ENCODE measurements at regions not wholly inside any gene's neighbourhood (a gene's known extent, or its start where the extent isn't known, plus 50 kb on each side); places are given as distances from the start of the nearest gene placed in this dataset.

DNA sequence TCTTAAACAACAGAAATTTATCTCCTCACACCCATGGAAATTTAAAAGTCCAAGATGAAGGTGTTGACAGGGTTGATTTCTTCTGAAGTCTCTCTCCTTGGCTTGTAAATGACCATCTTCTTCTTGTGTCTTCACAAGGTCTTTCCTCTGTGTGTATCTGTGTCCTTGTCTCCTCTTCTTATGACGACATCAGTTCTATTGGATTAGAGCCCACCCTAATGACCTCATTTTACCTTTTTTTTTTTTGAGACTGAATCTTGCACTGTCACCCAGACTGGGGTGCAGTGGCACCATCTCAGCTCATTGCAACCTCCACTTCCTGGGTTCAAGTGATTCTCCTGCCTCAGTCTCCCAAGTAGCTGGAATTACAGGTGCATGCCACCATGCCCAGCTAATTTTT, 429.0 kb upstream of the CDH5 start:
- TF ChIP-seq, protein P1, sequence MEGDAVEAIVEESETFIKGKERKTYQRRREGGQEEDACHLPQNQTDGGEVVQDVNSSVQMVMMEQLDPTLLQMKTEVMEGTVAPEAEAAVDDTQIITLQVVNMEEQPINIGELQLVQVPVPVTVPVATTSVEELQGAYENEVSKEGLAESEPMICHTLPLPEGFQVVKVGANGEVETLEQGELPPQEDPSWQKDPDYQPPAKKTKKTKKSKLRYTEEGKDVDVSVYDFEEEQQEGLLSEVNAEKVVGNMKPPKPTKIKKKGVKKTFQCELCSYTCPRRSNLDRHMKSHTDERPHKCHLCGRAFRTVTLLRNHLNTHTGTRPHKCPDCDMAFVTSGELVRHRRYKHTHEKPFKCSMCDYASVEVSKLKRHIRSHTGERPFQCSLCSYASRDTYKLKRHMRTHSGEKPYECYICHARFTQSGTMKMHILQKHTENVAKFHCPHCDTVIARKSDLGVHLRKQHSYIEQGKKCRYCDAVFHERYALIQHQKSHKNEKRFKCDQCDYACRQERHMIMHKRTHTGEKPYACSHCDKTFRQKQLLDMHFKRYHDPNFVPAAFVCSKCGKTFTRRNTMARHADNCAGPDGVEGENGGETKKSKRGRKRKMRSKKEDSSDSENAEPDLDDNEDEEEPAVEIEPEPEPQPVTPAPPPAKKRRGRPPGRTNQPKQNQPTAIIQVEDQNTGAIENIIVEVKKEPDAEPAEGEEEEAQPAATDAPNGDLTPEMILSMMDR (IDR thresholded peaks at IDR 0.05): no peak
- TF ChIP-seq EZH2 (IDR thresholded peaks at IDR 0.05; ENCODE audit: borderline replicate concordance, insufficient read depth, low read depth, low read length, poor library complexity, severe bottlenecking): no peak
